ENCODE measurements at regions not wholly inside any gene's neighbourhood (a gene's known extent, or its start where the extent isn't known, plus 50 kb on each side); places are given as distances from the start of the nearest gene placed in this dataset.

GRCh38 chr18:46422552-46423055 is 234.4 kb downstream of the LOXHD1 start (continued):
- TF ChIP-seq FOSL1 (tag; conservative IDR thresholded peaks at IDR 0.05) (peak; percentile 41; the same call in 1 of the 2 replicates), ZBTB49 (CRISPR knock-in tag; IDR thresholded peaks at IDR 0.05; ENCODE audit: borderline replicate concordance) (no peak), NELFE (IDR thresholded peaks at IDR 0.05; ENCODE audit: insufficient read depth, insufficient read length) (no peak), SMAD4 (CRISPR knock-in tag; conservative IDR thresholded peaks at IDR 0.05) (peak; percentile 95), ZBTB33 (CRISPR knock-in tag; IDR thresholded peaks at IDR 0.05) (no peak), PTRF (tag; IDR thresholded peaks at IDR 0.05) (no peak), CHAMP1 (IDR thresholded peaks at IDR 0.05) (no peak), TOE1 (IDR thresholded peaks at IDR 0.05; ENCODE audit: borderline replicate concordance) (no peak; the same call in 1 of the 2 replicates), TOE1 (CRISPR knock-in tag; IDR thresholded peaks at IDR 0.05; ENCODE audit: borderline replicate concordance, low read depth) (no peak), NFE2L1 (tag; IDR thresholded peaks at IDR 0.05; ENCODE audit: borderline replicate concordance, low read depth) (no peak), REST (IDR thresholded peaks at IDR 0.05; ENCODE audit: borderline replicate concordance) (0 out of 2 replicates have a peak, but pooled peaks have one; percentile 8), REST (CRISPR knock-in tag; IDR thresholded peaks at IDR 0.05; ENCODE audit: low read depth) (no peak)
